ENCODE measurements at regions not wholly inside any gene's neighbourhood (a gene's known extent, or its start where the extent isn't known, plus 50 kb on each side); places are given as distances from the start of the nearest gene placed in this dataset.
"Not testable (repeated sequence)": the region's sequence is repeated elsewhere in the genome, so short reads cannot be mapped to it uniquely, and the experiment has no call there.

GRCh38 chr11:93926099-93926498, 75.7 kb upstream of the VSTM5 start:
- BruUV-seq (replicated peaks); H3K79me2 ChIP-seq (ENCODE audit: control insufficient read depth, insufficient read depth, low read length); H3K4me3 ChIP-seq (replicated peaks in 1 of 3; ENCODE audit: insufficient read depth in 1 of 3, low read depth in 1 of 3, low read length in 3 of 3); H3K9me1 ChIP-seq (replicated peaks; ENCODE audit: control insufficient read depth, extremely low read depth, insufficient read depth, low read length); H3K27me3 ChIP-seq (ENCODE audit: control insufficient read depth in 2 of 2, insufficient read depth in 2 of 2, low read length in 2 of 2); H4K20me1 ChIP-seq (replicated peaks; ENCODE audit: control insufficient read depth, extremely low read depth, insufficient read depth, low read length); H3K4me2 ChIP-seq (ENCODE audit: insufficient read depth, low read length); H3K9me3 ChIP-seq (replicated peaks; ENCODE audit: control insufficient read depth, insufficient read depth, low read length); POLR2A ChIA-PET; H3K27ac ChIP-seq (ENCODE audit: insufficient read depth, low read depth, low read length); H2AFZ ChIP-seq (ENCODE audit: low read depth, low read length); H3K4me1 ChIP-seq (ENCODE audit: control insufficient read depth, extremely low read depth, insufficient read depth, low read length); H3K36me3 ChIP-seq (ENCODE audit: control insufficient read depth in 2 of 2, extremely low read depth in 1 of 2, insufficient read depth in 2 of 2, low read length in 2 of 2); dilution Hi-C loops (cut with MboI; ENCODE audit: extremely low pct_ligation_motif_present, low sequenced_read_pairs); DNase-seq (ENCODE audit: low read depth, low spot score); FAIRE-seq; H3K9ac ChIP-seq (replicated peaks; ENCODE audit: extremely low read depth, insufficient read depth, low read length): not testable (repeated sequence)
- CTCF ChIA-PET, result interaction anchor here (1.2 kb wide), 1 partner anchor 491 kb away, joined by 3 read pairs; no protein-coding TSS in a partner anchor
- intact Hi-C loops (cut with micrococcal nuclease), result loop anchor here (2.0 kb wide), 1 partner anchor 493 kb away; no protein-coding TSS in a partner anchor

- Histone ChIP-seq H3K4me3 (replicated peaks in 1 of 3; ENCODE audit: insufficient read depth in 1 of 3, low read depth in 1 of 3, low read length in 3 of 3) (no peak overlapping the region), H3K9me3 (replicated peaks; ENCODE audit: control insufficient read depth, insufficient read depth, low read length) (no peaks in the 10 kb centered on the region), H3K4me1 (ENCODE audit: control insufficient read depth, extremely low read depth, insufficient read depth, low read length) (no peaks in the 10 kb centered on the region), H3K36me3 (ENCODE audit: control insufficient read depth in 2 of 2, extremely low read depth in 1 of 2, insufficient read depth in 2 of 2, low read length in 2 of 2) (no peaks in the 10 kb centered on the region), H3K9me1 (replicated peaks; ENCODE audit: control insufficient read depth, extremely low read depth, insufficient read depth, low read length) (no peaks in the 10 kb centered on the region), H2AFZ (ENCODE audit: low read depth, low read length) (no peak overlapping the region), H3K4me2 (ENCODE audit: insufficient read depth, low read length) (no peak overlapping the region), H3K27me3 (ENCODE audit: control insufficient read depth in 2 of 2, insufficient read depth in 2 of 2, low read length in 2 of 2) (no peaks in the 10 kb centered on the region), H3K9ac (replicated peaks; ENCODE audit: extremely low read depth, insufficient read depth, low read length) (no peak overlapping the region), H3K79me2 (ENCODE audit: control insufficient read depth, insufficient read depth, low read length) (no peaks in the 10 kb centered on the region), H3K27ac (ENCODE audit: insufficient read depth, low read depth, low read length) (no peak overlapping the region), H4K20me1 (replicated peaks; ENCODE audit: control insufficient read depth, extremely low read depth, insufficient read depth, low read length) (no peaks in the 10 kb centered on the region)
- no TSS peak for BruUV-seq (replicated peaks)
- dilution Hi-C loops (cut with MboI; ENCODE audit: extremely low pct_ligation_motif_present, low sequenced_read_pairs) (no loop called here), intact Hi-C loops (cut with micrococcal nuclease) (no loop called here)
- DNase-seq (ENCODE audit: low read depth, low spot score) (no peak), FAIRE-seq (no peak)
- ChIA-PET CTCF (no interaction called here), POLR2A (no interaction called here)
- TF ChIP-seq, protein P1, sequence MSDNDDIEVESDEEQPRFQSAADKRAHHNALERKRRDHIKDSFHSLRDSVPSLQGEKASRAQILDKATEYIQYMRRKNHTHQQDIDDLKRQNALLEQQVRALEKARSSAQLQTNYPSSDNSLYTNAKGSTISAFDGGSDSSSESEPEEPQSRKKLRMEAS (IDR thresholded peaks at IDR 0.05; ENCODE audit: insufficient read depth, insufficient read length), result no peak
- TF ChIP-seq POLR2A (IDR thresholded peaks at IDR 0.05; ENCODE audit: low read depth, low read length) (no peak), EZH2 (IDR thresholded peaks at IDR 0.05; ENCODE audit: borderline replicate concordance, low read depth, low read length, severe bottlenecking) (no peak), FOS (IDR thresholded peaks at IDR 0.05; ENCODE audit: borderline replicate concordance, insufficient read depth, low read length) (no peak), JUN (IDR thresholded peaks at IDR 0.05; ENCODE audit: borderline replicate concordance, insufficient read depth, insufficient read length, low read depth) (no peak), POLR2AphosphoS5 (IDR thresholded peaks at IDR 0.05; ENCODE audit: insufficient read depth, low read depth, low read length) (no peak), MYC (IDR thresholded peaks at IDR 0.05; ENCODE audit: low read depth, low read length) (no peak), GATA2 (IDR thresholded peaks at IDR 0.05; ENCODE audit: insufficient read depth, insufficient read length, low read depth, low read length) (no peak)
- TF ChIP-seq, protein P2, sequence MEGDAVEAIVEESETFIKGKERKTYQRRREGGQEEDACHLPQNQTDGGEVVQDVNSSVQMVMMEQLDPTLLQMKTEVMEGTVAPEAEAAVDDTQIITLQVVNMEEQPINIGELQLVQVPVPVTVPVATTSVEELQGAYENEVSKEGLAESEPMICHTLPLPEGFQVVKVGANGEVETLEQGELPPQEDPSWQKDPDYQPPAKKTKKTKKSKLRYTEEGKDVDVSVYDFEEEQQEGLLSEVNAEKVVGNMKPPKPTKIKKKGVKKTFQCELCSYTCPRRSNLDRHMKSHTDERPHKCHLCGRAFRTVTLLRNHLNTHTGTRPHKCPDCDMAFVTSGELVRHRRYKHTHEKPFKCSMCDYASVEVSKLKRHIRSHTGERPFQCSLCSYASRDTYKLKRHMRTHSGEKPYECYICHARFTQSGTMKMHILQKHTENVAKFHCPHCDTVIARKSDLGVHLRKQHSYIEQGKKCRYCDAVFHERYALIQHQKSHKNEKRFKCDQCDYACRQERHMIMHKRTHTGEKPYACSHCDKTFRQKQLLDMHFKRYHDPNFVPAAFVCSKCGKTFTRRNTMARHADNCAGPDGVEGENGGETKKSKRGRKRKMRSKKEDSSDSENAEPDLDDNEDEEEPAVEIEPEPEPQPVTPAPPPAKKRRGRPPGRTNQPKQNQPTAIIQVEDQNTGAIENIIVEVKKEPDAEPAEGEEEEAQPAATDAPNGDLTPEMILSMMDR (IDR thresholded peaks at IDR 0.05; ENCODE audit: extremely low read depth in 1 of 2, insufficient read depth in 1 of 2, low read depth in 1 of 2, low read length in 2 of 2), result no peak
Measured at GRCh38 chr11:93929407-93929806, 79.0 kb upstream of the VSTM5 start.
